Activated naive CD8-positive, alpha-beta T cell treated with anti-CD3 and anti-CD28 coated beads for 36 hours (primary cell): ENCODE measurements at regions not wholly inside any gene's neighbourhood (a gene's known extent, or its start where the extent isn't known, plus 50 kb on each side); places are given as distances from the start of the nearest gene placed in this dataset.

Source experiments
- DNase-seq: peaks from one replicate; pipeline ENCODE4 v3.0.0; 2021
- H3K27ac Mint-ChIP-seq: one replicate; pipeline ENCODE4 v1.8.0; 2022; ENCODE audit warnings: mild to moderate bottlenecking, moderate library complexity, mixed read lengths
- H3K27me3 Mint-ChIP-seq: one replicate; pipeline ENCODE4 v1.8.0; 2022; ENCODE audit warnings: mild to moderate bottlenecking, mixed read lengths
- H3K36me3 Mint-ChIP-seq: one replicate; pipeline ENCODE4 v1.8.0; 2021; ENCODE audit warnings: mild to moderate bottlenecking, mixed read lengths
- H3K4me1 Mint-ChIP-seq: one replicate; pipeline ENCODE4 v1.8.0; 2021; ENCODE audit warnings: mixed read lengths
- H3K4me3 Mint-ChIP-seq: one replicate; pipeline ENCODE4 v1.8.0; 2022; ENCODE audit warnings: mild to moderate bottlenecking, moderate library complexity, mixed read lengths
- H3K9me3 Mint-ChIP-seq: one replicate; pipeline ENCODE4 v1.8.0; 2022; ENCODE audit warnings: mixed read lengths

DNA sequence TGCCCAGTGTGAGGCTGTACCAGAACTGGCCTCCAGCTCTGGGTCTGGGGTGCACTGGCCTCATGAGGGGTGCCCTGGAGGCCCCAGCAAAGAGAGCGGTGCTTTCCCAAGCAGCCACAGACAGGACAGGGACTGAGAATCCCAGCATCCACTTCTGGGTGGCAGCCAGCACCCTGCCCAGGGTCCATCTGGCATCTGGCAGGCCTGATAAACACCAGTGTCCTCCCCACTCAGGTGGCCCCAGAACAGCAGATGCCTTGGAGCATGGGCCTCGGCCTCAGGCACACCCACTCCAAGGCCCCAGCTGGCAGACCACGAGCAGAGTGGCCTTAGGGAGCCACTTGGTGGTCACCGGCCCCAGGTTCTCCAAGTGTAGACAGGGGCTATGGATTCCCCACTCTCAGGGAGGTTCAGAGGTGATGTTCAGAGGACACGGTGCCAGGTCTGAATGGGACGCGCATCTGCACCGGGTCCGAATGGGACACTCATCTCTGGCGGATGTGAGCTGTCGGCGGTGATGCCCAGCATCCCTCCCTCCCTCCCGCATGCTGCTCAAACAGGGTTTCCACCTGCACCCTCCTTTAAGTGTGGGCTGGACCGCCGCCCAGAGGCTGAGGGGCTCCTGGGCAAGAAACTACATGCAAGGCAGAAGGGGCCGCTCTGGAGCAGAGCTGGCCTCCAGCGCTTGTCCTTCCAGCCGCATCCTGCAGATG is 82.2 kb upstream of the GPC1 start:
- no peak overlapping the region for H3K4me3 Mint-ChIP-seq
- no peak for DNase-seq
- H3K9me3 Mint-ChIP-seq: no peaks in the 10 kb centered on the region
- peaks cover 10% of the 10 kb centered on the region for H3K27me3 Mint-ChIP-seq
- no peaks in the 10 kb centered on the region for H3K36me3 Mint-ChIP-seq
- H3K27ac Mint-ChIP-seq: no peak overlapping the region
- peaks cover 2% of the 10 kb centered on the region for H3K4me1 Mint-ChIP-seq

DNA sequence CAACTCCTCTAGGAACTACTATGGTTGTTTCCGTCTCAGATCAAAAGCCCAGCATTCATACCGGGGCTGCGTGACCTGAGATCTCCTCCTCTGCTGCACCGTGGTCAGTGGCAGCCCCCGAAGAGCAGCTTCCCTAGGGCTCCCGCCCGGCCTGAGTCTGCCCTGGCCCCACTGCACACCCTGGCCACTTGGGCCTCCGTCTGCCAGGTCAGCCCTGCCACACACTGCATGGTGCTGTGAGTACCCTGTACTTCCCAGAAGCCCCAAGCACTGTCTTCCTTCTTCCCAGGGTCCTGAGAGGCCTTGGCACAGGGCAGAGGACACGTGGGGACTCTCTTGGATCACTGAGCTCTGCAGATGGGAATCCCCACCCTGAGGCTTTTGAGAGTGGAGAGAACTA is 81.5 kb upstream of the GPC1 start:
- Mint-ChIP-seq H3K9me3 (no peaks in the 10 kb centered on the region), H3K27ac (no peak overlapping the region), H3K4me3 (no peak overlapping the region), H3K27me3 (peaks cover 10% of the 10 kb centered on the region), H3K36me3 (no peaks in the 10 kb centered on the region), H3K4me1 (peaks cover 2% of the 10 kb centered on the region)
- DNase-seq: no peak

DNA sequence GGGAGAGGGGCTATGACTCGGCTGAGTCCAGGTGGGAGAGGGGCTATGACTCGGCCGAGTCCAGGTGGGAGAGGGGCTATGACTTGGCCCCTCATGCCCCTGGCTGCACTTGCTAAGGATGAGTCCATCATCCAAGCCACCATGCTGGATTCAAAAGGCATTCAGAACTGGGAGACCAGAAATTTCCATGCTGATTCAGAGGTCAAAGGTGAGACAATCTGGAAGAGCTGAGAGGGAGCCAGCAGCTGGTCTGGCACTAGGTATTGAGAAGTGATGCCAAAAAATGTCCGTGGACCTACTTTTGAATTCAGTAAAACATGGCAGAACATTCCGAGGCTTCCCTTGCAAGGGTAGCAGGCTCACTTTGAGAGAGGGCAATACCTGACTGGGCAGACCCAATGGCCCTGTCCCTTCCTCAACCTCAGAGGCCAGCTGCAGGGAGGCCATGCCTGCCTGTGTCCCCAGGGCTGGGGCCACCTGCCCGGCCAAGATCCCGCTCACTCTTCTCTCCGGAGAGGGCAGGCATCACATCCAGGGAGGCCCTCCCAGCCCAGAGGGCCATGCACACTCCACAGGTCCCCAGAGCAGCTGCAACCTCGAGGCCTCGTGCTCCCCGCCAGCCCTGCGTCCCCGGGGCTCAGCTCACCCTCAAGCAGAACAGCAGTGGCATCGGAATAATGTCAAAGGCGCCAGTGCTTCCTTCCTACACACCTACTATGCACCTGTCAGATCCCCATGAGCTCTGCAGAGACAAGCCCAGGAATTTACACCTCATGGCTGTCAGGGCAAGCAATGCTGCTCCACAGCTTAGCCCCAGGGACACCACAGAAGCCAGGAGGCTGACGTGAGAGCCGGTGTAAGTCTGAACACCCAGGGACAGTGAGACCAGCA is 80.2 kb upstream of the GPC1 start:
- Mint-ChIP-seq H3K27me3 (peaks cover 9% of the 10 kb centered on the region), H3K27ac (no peak overlapping the region), H3K36me3 (no peaks in the 10 kb centered on the region), H3K9me3 (peaks cover 2% of the 10 kb centered on the region), H3K4me1 (peaks cover 2% of the 10 kb centered on the region), H3K4me3 (no peak overlapping the region)
- no peak for DNase-seq

DNA sequence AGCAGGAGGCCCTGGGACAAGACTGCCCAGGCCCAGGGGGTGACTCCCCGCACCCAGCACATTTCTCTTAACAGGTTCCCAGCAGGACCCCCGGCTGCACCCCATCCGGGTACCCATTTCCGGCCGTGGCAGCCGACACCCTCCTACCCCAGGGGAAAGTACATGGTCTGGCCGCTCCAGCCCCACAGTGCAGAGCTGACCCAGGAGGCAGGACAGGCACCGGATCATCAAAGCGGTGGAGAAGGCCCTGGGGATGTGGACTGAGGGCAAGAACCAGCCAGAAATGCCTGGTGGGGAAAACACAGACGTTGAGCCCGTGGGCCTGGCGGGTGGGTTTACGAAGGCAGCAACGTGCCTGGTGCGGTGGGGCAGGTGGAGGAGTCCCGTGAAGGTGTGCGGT is 79.5 kb upstream of the GPC1 start:
- Mint-ChIP-seq H3K4me1 (peaks cover 2% of the 10 kb centered on the region), H3K27me3 (peaks cover 7% of the 10 kb centered on the region), H3K4me3 (no peak overlapping the region), H3K27ac (no peak overlapping the region), H3K9me3 (peaks cover 8% of the 10 kb centered on the region), H3K36me3 (peaks cover 1% of the 10 kb centered on the region)
- no peak for DNase-seq

DNA sequence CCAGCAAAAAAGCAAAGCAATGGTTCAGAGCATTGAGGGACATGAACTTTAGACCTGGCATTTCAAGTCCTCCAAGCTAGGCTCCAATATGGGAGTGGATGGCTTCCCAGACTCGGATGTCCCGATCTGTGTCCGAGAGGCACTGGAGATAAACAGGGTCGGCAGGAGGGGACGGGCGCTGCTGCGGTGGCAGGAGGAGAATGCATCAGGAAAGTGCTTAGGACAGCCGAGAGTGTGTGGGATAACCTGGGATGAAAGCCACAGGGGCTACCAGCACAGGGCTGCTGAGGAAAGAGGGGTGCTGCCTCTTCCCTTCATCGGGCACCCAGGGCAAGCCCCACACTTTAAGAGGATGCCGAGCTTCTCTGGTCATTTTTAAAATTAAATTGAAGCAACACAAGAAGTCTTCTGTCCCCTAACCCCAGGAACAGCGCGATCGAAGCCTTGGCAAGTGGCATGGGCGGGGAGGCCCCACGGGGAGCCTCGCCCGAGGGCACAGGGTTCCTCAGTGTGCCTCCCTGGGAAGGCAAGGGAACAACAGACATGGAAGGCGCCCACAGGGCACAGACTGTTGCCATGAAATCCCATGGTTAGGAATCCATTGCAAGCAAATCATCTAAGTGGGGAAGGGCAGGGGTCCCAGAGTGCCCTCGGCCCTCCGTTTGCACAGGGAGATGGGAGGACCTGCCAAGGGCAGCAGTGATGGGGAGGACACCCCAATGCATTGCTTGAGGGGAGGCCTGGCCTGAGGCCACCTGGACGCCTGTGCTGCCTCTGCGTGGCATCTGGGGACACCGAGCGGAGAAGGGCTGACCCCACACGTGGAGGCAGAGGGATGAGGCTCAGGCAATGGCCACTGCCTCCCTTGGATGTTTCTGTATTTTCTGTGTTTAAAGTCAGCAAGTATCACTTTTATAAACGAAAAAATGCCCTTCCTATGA is 78.5 kb upstream of the GPC1 start:
- no peaks in the 10 kb centered on the region for H3K4me1 Mint-ChIP-seq
- peaks cover 11% of the 10 kb centered on the region for H3K9me3 Mint-ChIP-seq
- no peak overlapping the region for H3K27ac Mint-ChIP-seq
- no peak for DNase-seq
- H3K36me3 Mint-ChIP-seq: peaks cover 1% of the 10 kb centered on the region
- no peak overlapping the region for H3K4me3 Mint-ChIP-seq
- H3K27me3 Mint-ChIP-seq: peaks cover 7% of the 10 kb centered on the region

DNA sequence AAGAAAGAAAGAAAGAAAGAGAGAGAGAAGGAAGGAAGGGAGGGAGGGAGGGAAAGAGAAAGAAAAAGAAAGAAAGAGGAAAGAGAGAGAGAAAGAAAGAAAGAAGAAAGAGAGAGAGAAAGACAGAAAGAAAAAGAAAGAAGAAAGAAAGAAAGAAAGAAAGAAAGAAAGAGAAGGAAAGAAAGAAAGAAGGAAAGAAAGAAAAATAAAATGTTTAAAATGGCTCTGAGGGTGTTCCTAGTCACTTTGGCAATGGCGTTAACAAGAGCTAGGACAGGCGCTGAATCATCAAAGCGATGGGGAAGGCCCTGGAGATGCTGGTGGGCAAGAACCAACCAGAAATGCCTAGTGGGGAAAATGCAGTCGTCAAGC is 77.8 kb upstream of the GPC1 start:
- Mint-ChIP-seq H3K27ac (no peak overlapping the region), H3K9me3 (peaks cover 11% of the 10 kb centered on the region), H3K27me3 (peaks cover under 1% of the 10 kb centered on the region), H3K36me3 (peaks cover 1% of the 10 kb centered on the region), H3K4me1 (no peaks in the 10 kb centered on the region), H3K4me3 (no peak overlapping the region)
- no peak for DNase-seq

DNA sequence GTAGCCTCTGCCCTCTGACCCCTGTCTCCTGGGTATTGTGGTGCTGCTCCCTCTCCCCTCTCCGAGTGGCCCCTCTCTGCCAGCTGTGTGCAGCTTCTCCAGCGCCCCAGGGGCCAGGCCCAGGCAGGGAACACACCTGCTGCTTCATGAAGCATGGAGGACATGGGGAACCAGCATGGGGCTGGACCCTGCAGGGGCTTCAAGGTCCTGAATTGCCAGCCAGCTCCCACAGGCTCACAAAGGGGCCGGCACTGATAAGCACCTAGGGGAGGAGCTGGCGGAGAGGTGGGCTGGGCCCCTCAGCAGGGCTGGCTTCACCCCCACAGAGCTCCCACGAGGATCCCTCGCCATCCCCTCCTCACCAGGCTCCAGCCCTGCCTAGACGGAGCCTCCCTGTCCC is 77.4 kb upstream of the GPC1 start:
- no peak overlapping the region for H3K4me3 Mint-ChIP-seq
- H3K27me3 Mint-ChIP-seq: no peaks in the 10 kb centered on the region
- H3K4me1 Mint-ChIP-seq: no peaks in the 10 kb centered on the region
- H3K36me3 Mint-ChIP-seq: peaks cover 1% of the 10 kb centered on the region
- no peak overlapping the region for H3K27ac Mint-ChIP-seq
- no peak for DNase-seq
- H3K9me3 Mint-ChIP-seq: peaks cover 11% of the 10 kb centered on the region

DNA sequence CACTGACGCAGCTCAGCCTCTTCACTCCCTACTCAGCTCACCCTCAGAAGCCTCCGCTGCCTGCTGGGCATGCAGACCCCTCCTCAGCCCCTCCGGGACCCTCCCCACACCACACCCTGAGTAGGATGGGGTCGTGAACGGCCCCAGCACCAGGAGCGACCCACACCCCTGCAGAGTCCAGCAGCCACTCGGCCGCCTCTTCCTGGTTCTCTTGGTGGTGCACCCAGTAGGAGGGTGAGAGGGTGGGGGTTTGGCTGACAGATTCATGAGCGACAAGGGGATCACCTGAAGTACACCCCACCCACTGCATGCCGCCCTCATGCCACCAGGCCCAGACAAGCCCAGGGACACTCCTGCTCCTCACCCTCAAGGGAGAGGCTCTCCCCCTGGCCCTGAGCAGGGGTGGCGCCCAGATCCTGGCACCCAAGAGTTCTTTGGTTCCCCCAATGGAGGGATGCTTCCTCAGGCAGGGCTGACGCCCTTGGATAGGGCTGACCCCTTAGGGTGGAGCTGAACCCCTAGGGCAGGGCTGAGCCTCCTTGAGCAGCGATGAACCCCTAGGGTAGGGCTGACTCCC is 76.6 kb upstream of the GPC1 start:
- no peaks in the 10 kb centered on the region for H3K4me1 Mint-ChIP-seq
- no peak for DNase-seq
- peaks cover 11% of the 10 kb centered on the region for H3K9me3 Mint-ChIP-seq
- no peaks in the 10 kb centered on the region for H3K27me3 Mint-ChIP-seq
- no peak overlapping the region for H3K4me3 Mint-ChIP-seq
- no peak overlapping the region for H3K27ac Mint-ChIP-seq
- H3K36me3 Mint-ChIP-seq: peaks cover 1% of the 10 kb centered on the region

DNA sequence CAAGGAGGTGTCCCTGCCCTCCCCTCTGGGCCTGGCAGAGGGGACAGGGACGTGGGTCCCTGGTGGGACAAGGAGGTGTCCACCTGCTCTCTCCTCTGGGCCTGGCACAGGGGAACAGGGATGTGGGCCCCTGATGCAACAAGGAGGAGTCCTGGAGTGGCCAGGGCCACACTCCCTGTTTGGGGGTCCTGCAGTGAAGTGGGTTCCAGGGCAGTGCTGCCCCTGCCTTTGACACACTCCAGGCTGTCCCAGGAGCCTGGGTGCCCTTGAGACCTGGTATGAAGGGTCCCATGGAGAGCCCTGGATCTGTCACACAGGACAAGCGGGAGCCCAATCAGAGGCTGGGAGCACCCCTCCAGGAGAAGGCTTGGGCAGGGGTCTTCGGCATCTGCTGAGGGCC is 75.8 kb upstream of the GPC1 start:
- no peaks in the 10 kb centered on the region for H3K27me3 Mint-ChIP-seq
- no peak for DNase-seq
- H3K4me3 Mint-ChIP-seq: no peak overlapping the region
- peaks cover 11% of the 10 kb centered on the region for H3K9me3 Mint-ChIP-seq
- H3K27ac Mint-ChIP-seq: no peak overlapping the region
- H3K4me1 Mint-ChIP-seq: no peaks in the 10 kb centered on the region
- peaks cover 1% of the 10 kb centered on the region for H3K36me3 Mint-ChIP-seq

DNA sequence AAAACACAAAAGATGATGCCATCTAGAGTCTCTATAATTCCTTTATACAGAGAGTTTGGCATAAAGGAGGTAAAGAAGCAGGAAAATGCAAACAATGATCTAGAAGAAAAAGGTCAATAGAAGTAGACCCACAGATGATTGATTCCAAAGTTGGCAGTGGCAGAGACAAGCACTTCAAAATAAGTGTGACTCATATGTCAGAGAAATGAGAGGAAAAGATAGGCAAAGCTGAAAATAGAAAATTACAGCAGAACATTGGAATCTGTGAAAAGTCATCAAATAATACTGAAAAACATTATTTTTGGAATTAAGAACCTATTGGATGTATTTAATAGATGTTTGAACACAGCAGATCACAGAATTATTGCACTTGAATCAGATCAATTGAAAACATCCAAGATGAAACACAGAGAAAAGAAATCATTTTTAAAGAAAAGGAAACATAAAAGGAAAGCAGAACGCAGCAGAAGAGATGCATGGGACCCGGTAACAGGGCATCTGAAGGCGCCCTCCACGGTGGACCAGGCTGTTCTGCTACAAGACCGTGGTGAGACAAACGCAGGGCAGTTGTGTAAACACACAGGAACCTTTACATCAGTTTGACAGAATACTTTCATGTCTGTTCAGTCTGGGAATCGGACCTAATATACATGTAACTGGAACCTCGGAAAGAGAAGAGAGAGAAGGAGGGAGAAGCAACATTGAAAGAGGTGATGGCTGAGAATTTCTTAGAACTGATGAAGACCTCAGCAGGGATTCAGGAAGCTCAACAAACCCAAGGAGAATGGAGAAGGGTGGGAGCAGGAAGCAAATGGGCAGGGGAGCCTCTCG is 74.6 kb upstream of the GPC1 start:
- Mint-ChIP-seq H3K4me1 (no peaks in the 10 kb centered on the region), H3K36me3 (peaks cover 1% of the 10 kb centered on the region), H3K4me3 (no peak overlapping the region), H3K27me3 (no peaks in the 10 kb centered on the region), H3K9me3 (peaks cover 11% of the 10 kb centered on the region), H3K27ac (no peak overlapping the region)
- DNase-seq: no peak

DNA sequence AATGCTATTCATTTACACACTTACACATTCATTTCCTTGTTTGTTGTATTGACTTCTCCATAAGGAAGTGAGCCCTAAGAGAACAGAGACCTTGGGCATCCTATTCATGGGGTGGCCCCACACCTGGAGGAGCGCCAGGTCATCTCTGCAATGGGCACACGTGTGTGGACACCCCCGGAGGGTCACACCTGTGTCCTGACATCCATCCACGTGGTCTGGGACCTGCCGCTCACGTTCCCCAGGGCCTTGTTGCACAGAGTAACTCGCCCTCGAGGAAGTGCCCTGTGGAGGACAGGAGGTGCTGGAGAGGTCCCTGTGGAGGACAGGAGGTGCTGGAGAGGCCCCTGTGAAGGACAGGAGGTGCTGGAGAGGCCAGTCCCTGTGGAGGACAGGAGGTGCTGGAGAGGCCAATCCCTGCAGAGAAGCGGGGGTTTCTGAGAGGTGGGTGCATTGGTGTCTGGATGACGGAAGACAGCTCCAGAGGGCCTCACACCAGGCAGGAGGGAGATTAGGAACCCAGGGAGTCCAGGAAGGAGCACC is 73.2 kb upstream of the GPC1 start:
- peaks cover 1% of the 10 kb centered on the region for H3K36me3 Mint-ChIP-seq
- DNase-seq: no peak
- no peaks in the 10 kb centered on the region for H3K4me1 Mint-ChIP-seq

DNA sequence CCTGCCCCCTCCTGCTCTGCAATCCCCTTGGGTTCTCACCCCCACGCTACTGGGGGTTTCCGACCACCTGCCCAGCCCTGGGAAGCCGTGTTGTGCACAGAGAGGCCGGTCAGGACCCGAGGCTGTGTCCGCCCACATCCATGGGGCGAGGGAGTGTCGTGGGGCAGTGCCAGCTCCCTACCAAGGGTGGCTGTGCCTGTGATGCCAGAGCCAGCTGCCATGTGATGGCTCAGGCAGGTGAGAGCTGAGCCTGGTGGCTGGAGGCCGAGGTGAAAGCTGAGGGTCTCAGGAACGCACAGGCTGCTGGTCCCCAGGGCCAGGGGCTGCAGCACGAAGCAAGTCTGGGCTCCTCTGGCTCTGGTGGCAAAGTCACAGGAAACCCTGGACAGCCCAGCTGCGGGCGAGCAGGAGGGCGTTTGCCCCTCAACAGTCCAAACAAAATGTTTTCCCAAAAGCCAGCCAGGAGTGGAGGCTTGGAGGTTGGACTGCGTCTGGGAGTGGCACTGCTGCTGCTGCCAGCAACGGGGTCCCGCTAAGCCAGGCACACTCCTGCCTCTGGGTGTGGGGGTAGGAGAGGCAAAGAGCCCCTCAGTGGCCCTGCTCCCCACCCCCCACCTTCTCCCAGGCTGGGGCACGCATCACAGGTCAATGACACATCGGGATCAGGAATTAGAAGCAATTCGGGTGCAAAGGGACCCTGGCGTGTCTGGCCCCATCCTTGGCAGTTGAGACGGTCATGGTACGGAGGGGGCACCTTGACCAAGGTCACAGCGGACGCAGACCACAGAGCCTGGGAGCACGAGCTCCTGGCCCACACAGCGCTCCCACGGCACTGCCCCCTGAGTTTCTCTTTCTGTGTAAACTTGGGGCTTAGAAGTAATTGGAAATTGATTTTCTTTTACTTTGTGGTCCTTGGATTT is 72.4 kb upstream of the GPC1 start:
- H3K4me1 Mint-ChIP-seq: no peaks in the 10 kb centered on the region
- peaks cover 1% of the 10 kb centered on the region for H3K36me3 Mint-ChIP-seq
- H3K9me3 Mint-ChIP-seq: peaks cover 11% of the 10 kb centered on the region
- no peak overlapping the region for H3K27ac Mint-ChIP-seq
- H3K27me3 Mint-ChIP-seq: no peaks in the 10 kb centered on the region
- H3K4me3 Mint-ChIP-seq: no peak overlapping the region
- no peak for DNase-seq

More for the DNA sequence above, 73.2 kb upstream of the GPC1 start:
- no peaks in the 10 kb centered on the region for H3K27me3 Mint-ChIP-seq
- no peak overlapping the region for H3K27ac Mint-ChIP-seq
- no peak overlapping the region for H3K4me3 Mint-ChIP-seq
- H3K9me3 Mint-ChIP-seq: peaks cover 11% of the 10 kb centered on the region
